HAP-1 (cell line): ENCODE measurements at regions not wholly inside any gene's neighbourhood (a gene's known extent, or its start where the extent isn't known, plus 50 kb on each side); places are given as distances from the start of the nearest gene placed in this dataset.
"Not testable (repeated sequence)": the region's sequence is repeated elsewhere in the genome, so short reads cannot be mapped to it uniquely, and the experiment has no call there.

Source experiments
- DNase-seq, 2 experiments: peaks; one replicate each; pipeline ENCODE4 v3.0.0-alpha.2; 2016 to 2020; ENCODE audit warnings: low spot score in 2 of 2
- H3K27me3 ChIP-seq: fragments of 250-450 bp; sonication (Bioruptor Pico); 2 replicates; pipeline ENCODE4 v1.5.1; 2020; ENCODE audit warnings: low read depth, mild to moderate bottlenecking, moderate library complexity
- H3K36me3 ChIP-seq: fragments of 250-450 bp; sonication (Bioruptor Pico); replicated peaks from 2 replicates; pipeline ENCODE4 v1.5.1; 2020; ENCODE audit warnings: mild to moderate bottlenecking
- H3K4me1 ChIP-seq: fragments of 250-450 bp; sonication (Bioruptor Pico); 2 replicates; pipeline ENCODE4 v1.5.1; 2020; ENCODE audit warnings: mild to moderate bottlenecking
- H3K4me3 ChIP-seq: fragments of 250-450 bp; sonication (Bioruptor Pico); 2 replicates; pipeline ENCODE4 v1.5.1; 2020; ENCODE audit warnings: mild to moderate bottlenecking, moderate library complexity
- H3K9me3 ChIP-seq: fragments of 250-450 bp; sonication (Bioruptor Pico); 2 replicates; pipeline ENCODE4 v1.5.1; 2020; ENCODE audit warnings: mild to moderate bottlenecking, moderate library complexity
- in situ Hi-C: fragments of 300-500 bp; cut with MboI; formaldehyde crosslinking; loops from 3 replicates; pipeline ENCODE4 v1.14.3; 2020; ENCODE audit warnings: low sequenced_read_pairs, inconsistent platforms, mixed read lengths

DNA sequence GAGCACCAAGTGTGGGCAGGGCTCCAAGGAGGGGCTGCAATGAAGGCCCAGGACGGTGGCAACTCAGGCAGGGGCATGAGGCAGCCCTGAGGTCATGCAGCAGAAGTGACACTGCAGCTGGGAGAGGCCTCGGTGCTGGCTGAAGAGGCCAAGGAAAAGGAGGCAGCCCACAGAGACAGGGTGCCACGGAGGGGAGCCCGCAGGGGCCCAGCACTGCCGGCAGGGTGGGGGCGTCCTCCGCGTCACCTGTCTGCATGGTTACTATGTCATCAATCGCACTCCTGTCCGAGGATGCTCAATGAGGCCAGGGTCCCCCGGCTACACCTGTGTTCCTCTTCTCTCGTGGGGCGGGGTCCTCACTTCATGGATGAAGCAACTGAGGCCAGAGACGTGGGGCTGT is 123.1 kb downstream of the TUBA3C start:
- in situ Hi-C loops: no loop called here
- no peaks in the 10 kb centered on the region for H3K36me3 ChIP-seq
- no peak for DNase-seq
- peaks cover 6% of the 10 kb centered on the region for H3K9me3 ChIP-seq
- no peaks in the 10 kb centered on the region for H3K27me3 ChIP-seq
- no peaks in the 10 kb centered on the region for H3K4me1 ChIP-seq
- H3K4me3 ChIP-seq: no peak overlapping the region

DNA sequence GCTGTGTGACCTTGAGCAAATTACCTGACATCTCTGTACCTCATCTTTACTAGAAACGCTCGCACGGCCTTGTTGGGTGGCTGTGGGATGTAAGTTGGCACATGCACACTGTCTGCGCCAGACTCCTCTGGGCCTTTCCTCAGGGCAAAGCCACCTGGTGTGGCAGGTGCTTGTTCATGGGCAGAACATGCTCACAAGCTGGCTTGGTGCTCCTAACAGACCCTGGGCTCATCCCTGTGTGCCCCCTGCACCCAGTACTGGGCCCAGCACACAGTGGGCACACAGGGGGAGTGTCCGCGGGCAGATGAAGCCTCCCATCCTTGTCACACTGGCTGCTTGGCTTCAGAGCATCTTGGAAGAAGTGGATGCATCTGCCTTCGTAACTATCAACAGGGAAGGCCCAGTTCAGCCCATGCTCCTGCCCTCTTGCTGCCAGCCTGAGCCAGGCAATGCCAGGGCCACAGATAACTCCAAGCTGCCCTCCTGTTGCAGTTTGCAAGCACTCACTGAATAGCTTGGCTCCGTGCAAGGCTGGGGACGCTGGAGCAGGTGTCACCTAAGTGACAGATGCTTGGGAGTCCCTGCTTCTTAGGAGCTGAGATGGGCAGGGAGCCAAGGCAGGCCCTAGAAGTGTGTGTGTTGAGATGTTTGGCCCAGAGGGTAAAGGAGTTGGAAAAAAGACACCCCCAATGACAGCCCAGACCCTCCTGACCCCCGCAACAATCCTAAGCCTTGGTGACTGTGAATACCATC is 123.9 kb downstream of the TUBA3C start:
- in situ Hi-C loops: no loop called here
- Histone ChIP-seq H3K4me3 (no peak overlapping the region), H3K36me3 (no peaks in the 10 kb centered on the region), H3K27me3 (no peaks in the 10 kb centered on the region), H3K4me1 (no peaks in the 10 kb centered on the region), H3K9me3 (peaks cover 4% of the 10 kb centered on the region)
- no peak for DNase-seq

DNA sequence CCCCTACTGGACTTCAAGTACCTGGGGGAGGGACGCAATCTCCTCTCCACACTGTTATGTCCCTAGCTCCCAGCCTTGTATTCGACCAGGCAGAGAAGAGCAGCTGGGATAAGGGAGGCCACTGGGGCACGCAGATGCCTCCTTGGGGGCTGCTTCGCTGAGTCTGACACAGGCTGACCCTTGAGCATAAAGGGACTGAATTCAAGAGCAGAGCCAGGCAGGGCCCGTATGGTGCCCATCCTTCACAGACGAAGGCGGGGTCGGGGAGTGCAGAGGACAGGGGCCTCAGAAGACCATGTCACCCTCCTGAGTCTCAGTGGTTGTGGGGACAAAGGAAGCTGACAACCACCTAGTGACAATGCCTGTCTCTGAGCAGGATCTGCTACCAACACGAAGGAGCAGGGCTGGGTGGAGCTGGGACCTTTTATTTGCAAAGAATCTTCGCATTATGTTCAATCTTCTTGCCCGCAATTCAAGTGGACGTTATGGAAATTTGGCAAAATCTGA is 124.6 kb downstream of the TUBA3C start:
- peaks cover 2% of the 10 kb centered on the region for H3K9me3 ChIP-seq
- no peaks in the 10 kb centered on the region for H3K27me3 ChIP-seq
- H3K4me1 ChIP-seq: no peaks in the 10 kb centered on the region
- in situ Hi-C loops: no loop called here
- H3K36me3 ChIP-seq: no peaks in the 10 kb centered on the region
- no peak for DNase-seq
- no peak overlapping the region for H3K4me3 ChIP-seq

DNA sequence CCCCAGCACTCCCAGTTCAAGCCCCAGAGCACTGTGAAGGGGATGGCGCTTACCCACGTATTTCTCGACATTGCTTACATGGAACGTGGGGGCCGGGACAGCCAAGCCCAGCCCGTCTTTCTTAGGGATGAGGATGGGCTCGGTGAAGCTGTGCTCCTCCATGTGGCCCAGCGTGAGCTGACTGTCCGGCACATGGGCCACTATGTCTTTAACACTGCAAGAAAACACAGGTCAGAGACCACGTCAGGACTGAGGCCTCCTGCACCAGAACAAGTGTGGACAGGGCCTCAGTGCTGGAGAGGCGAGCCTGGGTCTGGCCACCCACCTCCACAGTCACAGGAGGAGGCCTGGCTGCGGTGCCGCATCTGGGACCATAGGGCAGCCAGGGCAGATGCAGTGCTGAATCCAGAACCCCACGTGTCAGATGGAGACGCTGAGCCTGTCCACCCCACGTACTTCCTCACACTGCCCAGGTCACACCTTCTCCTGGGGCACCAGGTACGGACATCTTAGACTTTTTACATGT is 125.2 kb downstream of the TUBA3C start:
- H3K4me3 ChIP-seq: no peak overlapping the region
- H3K4me1 ChIP-seq: no peaks in the 10 kb centered on the region
- DNase-seq: no peak
- H3K9me3 ChIP-seq: peaks cover 2% of the 10 kb centered on the region; the same call in 1 of the 2 replicates
- H3K36me3 ChIP-seq: no peaks in the 10 kb centered on the region
- in situ Hi-C loops: no loop called here
- no peaks in the 10 kb centered on the region for H3K27me3 ChIP-seq

DNA sequence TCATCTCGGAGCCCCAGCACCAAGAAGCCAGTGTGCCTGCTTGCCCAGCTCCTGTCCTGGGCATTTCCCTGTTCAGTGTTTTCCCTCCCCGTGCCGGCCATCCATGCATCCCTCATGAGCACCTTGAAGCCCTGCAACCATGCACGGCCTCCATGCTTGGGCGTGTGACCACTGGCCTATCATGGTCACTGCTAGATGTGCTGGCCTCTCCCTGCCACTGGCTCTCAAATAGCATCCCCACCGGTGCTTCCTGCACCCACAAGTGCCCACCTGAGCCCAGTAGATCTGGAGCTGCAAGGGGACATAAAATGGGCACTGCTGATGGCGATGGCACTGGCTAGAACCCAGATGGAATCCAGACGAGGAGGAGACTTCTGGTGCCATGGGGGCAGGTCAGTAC is 126.0 kb downstream of the TUBA3C start:
- H3K4me1 ChIP-seq: no peaks in the 10 kb centered on the region
- peaks cover under 1% of the 10 kb centered on the region; the same call in 1 of the 2 replicates for H3K9me3 ChIP-seq
- no peaks in the 10 kb centered on the region for H3K27me3 ChIP-seq

DNA sequence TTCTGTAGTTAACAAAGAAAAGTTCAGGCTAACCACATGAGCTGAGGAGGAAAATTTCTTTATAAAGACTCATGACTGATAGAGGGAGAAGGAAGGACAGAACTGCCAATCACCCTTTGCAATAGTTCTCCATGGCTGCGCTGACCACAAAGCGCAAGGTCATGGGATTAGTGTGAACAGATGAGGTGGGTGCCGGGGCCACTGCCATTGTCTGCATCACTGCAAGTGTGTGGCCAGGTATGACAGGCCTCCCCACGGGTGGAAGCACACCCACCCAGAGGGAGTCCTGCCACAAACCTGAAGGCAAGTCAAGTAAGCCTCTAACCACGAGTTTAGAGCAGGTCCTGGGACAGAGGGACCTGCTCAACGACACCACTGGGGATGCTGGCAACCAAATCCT is 128.1 kb downstream of the TUBA3C start:
- H3K36me3 ChIP-seq: no peaks in the 10 kb centered on the region
- H3K4me1 ChIP-seq: no peaks in the 10 kb centered on the region
- DNase-seq: no peak
- no peaks in the 10 kb centered on the region for H3K27me3 ChIP-seq
- H3K9me3 ChIP-seq: no peaks in the 10 kb centered on the region; the same call in 1 of the 2 replicates
- in situ Hi-C loops: no loop called here
- H3K4me3 ChIP-seq: no peak overlapping the region

More for the DNA sequence above, 126.0 kb downstream of the TUBA3C start:
- in situ Hi-C loops: no loop called here
- no peak for DNase-seq
- no peak overlapping the region for H3K4me3 ChIP-seq
- no peaks in the 10 kb centered on the region for H3K36me3 ChIP-seq

DNA sequence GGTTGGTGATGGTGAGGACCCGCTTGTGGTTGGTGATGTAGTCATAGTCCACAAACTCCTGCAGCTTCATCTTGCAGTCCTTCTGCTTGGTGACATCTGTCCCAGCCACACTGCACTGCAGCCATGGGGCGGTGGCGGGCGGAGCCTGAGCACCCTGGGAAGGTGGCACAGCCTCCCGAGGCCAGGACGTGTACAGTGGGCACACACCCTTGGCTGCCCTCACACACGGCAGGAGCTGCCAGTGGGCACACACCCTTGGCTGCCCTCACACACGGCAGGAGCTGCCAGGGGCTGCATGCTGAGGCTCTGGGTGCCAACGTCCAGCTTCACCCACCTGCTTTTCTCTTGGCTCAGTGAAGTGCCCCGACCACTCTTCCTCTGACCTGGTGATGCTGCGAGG is 128.7 kb downstream of the TUBA3C start:
- in situ Hi-C loops: no loop called here
- DNase-seq: no peak
- Histone ChIP-seq H3K36me3 (no peaks in the 10 kb centered on the region), H3K4me3 (no peak overlapping the region), H3K4me1 (no peaks in the 10 kb centered on the region), H3K27me3 (no peaks in the 10 kb centered on the region), H3K9me3 (no peaks in the 10 kb centered on the region; the same call in 1 of the 2 replicates)

DNA sequence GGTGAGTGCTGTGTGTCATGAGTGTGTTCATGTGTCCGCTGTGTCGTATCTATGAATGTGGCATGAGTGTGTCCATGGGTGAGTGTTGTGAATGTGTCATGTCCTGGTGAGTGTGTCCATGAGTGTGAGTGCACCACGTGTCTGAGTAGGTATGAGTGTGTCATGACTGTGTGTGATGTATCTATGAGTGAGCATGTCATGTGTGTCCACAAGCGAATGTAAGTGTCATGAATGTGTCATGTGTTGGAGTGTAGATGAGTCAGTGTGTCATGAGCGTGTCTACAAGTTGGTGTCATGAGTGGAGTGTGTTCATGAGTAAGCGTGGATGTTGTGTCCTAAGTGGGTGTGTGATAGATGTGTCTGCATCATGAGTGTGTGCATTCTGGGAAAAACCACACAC is 129.4 kb downstream of the TUBA3C start:
- H3K9me3 ChIP-seq: no peaks in the 10 kb centered on the region; the same call in 1 of the 2 replicates
- in situ Hi-C loops: no loop called here
- no peaks in the 10 kb centered on the region for H3K4me1 ChIP-seq

DNA sequence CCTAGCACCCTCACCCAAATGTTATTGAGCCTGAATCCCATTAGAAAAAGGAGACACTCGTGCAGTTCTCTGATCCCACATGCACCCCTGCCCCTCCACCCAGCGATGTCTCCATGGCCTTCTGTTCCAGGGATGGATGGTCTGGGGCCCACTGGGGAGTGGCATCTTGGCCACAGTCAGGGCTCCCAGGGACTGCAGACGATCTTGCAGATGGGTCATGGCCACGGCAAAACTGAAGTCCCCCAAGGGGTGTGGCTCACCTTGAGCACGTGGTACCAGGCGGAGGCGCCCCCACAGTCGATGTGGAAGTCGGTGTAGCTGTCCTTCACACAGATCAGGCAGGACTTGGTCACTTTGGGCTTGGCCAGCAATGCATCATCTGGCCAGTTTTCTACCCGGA is 130.7 kb downstream of the TUBA3C start:
- no peaks in the 10 kb centered on the region; the same call in 1 of the 2 replicates for H3K9me3 ChIP-seq
- no peak overlapping the region for H3K4me3 ChIP-seq
- H3K36me3 ChIP-seq: no peaks in the 10 kb centered on the region
- no peak for DNase-seq
- in situ Hi-C loops: no loop called here
- H3K27me3 ChIP-seq: no peaks in the 10 kb centered on the region
- H3K4me1 ChIP-seq: no peaks in the 10 kb centered on the region

More for the DNA sequence above, 129.4 kb downstream of the TUBA3C start:
- Histone ChIP-seq H3K27me3 (no peaks in the 10 kb centered on the region), H3K36me3 (no peaks in the 10 kb centered on the region), H3K4me3 (no peak overlapping the region)
- no peak for DNase-seq

DNA sequence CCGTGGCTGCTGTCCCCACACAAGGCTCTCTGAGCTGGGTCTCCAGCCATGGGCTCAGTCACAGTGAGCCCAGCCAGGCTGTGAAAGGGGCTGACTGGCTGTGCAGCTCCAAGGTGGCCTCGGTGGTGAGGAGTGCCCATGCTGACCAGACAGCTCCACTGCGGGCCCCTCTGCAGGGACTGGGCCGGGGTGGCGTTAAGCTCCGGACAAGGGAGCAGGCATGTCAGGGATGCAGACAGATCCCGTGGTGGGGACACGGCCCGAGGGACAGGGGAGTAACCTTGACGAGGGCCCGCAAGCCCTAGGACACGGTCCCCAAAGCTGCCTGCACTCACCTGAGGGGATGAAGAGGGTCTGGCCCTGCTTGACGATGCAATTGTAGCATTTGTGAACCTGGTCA is 132.0 kb downstream of the TUBA3C start:
- H3K4me1 ChIP-seq, DNase-seq, in situ Hi-C loops, H3K27me3 ChIP-seq, H3K9me3 ChIP-seq, H3K4me3 ChIP-seq, H3K36me3 ChIP-seq: not testable (repeated sequence)

DNA sequence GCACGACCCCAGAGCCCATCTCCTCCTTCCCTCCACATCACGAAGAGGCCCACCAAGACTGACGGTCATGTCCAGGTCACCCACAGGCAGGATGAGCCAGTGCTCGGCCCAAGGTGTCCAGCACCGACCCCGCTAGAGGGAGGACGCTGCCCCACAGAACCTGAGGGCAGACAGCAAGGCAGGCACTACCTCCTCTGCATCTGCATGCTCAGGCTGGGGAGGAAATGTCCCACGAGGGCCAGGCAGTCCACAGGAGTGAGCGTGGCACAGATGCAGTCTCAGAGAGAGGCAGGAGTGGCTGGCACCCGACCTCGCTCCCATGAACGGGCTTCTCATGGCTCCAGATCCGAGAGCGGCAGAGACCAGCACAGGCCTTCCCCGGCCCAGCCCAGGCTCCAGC is 133.2 kb downstream of the TUBA3C start:
- in situ Hi-C loops: no loop called here
- no peaks in the 10 kb centered on the region; the same call in none of the 2 replicates for H3K9me3 ChIP-seq
- no peak for DNase-seq

DNA sequence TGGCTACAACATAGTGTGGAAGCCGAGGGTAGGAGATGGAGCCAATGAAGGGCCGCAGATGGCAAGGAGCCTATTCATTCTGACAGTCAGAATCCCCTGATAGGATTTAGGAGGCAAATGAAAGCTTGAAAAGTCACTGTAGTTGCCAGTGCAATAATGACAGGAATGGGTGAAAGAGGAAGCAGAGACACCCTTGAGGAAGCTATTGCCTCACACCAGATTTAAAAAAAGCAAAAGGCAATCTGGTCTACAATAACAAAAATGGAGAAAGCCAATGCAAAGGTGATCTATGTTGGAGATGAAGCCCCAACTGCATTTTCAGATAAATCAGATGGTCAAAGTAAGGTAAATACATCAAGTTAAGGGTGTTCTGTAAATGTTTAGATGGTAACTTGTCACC is 158.5 kb downstream of the TUBA3C start:
- Histone ChIP-seq H3K27me3 (no peaks in the 10 kb centered on the region), H3K36me3 (no peaks in the 10 kb centered on the region), H3K4me1 (no peaks in the 10 kb centered on the region), H3K4me3 (no peak overlapping the region), H3K9me3 (no peaks in the 10 kb centered on the region; the same call in 1 of the 2 replicates)
- no peak for DNase-seq
- in situ Hi-C loops: no loop called here

More for the DNA sequence above, 133.2 kb downstream of the TUBA3C start:
- Histone ChIP-seq H3K27me3 (no peaks in the 10 kb centered on the region), H3K4me3 (no peak overlapping the region), H3K4me1 (no peaks in the 10 kb centered on the region), H3K36me3 (no peaks in the 10 kb centered on the region)

DNA sequence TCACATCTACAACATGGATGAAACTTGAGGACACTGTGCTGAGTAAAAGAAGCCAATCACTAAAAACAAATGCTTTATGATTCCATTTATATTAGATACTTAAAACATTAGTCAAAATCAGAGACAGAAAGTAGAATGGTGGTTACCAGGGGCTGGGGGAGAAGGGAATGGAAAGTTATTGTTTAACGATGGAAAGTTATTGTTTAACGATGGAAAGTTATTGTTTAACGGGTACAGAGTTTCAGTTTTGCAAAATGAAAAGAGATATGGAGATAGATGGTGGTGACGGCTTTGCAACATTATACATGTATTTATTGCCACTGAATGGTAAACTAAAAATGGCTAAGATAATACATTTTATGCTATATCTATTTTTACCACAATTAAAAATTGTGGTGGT is 160.6 kb downstream of the TUBA3C start:
- in situ Hi-C loops: no loop called here
- DNase-seq: no peak
- H3K4me3 ChIP-seq: no peak overlapping the region
- no peaks in the 10 kb centered on the region for H3K36me3 ChIP-seq
- no peaks in the 10 kb centered on the region for H3K9me3 ChIP-seq
- no peaks in the 10 kb centered on the region for H3K4me1 ChIP-seq
- no peaks in the 10 kb centered on the region for H3K27me3 ChIP-seq

DNA sequence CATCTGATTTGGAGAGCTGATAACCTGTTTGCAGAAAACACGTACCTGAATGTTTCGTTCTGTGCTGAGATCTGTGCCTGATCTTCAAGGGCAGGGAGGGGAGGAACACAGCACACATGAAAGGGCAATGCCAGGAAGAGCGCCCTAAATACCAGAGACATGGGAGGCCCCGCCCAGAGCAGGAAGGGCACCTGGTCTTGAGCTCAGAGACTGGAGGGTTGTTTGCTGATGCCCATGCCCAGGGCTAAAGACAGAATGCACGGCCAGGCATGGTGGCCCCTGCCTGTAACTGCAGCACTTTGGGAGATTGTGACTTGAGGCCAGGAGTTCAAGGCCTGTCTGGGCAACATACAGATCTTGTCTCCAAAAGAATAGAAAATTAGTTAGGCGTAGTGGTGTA is 183.2 kb downstream of the TUBA3C start:
- H3K9me3 ChIP-seq: peaks cover 3% of the 10 kb centered on the region; the same call in 1 of the 2 replicates
- no peaks in the 10 kb centered on the region for H3K36me3 ChIP-seq
- no peak for DNase-seq
- in situ Hi-C loops: no loop called here
- no peaks in the 10 kb centered on the region for H3K4me1 ChIP-seq
- H3K27me3 ChIP-seq: no peaks in the 10 kb centered on the region
- H3K4me3 ChIP-seq: no peak overlapping the region
